Mesenchymal stem cell (in vitro differentiated cells and primary cell): ENCODE measurements at regions not wholly inside any gene's neighbourhood (a gene's known extent, or its start where the extent isn't known, plus 50 kb on each side); places are given as distances from the start of the nearest gene placed in this dataset.
A peak's percentile ranks its signal among the peaks of the same experiment; 100 is the strongest.

Experiments used
- DNase-seq: peaks from one replicate; pipeline ENCODE4 v3.0.0-alpha.2; 2013
- H2AFZ ChIP-seq: one replicate; pipeline ENCODE4 v1.6.1; 2013; ENCODE audit warnings: low read depth, mild to moderate bottlenecking, control low read depth, inconsistent platforms, low read length, moderate library complexity
- H2AK5ac ChIP-seq: 2 replicates; pipeline ENCODE4 v1.6.1; 2013; ENCODE audit warnings: low read length, moderate library complexity, mild to moderate bottlenecking, inconsistent platforms; ENCODE audit not compliant: severe bottlenecking
- H2BK120ac ChIP-seq: one replicate; pipeline ENCODE4 v1.6.1; 2013; ENCODE audit warnings: low read depth, mild to moderate bottlenecking, inconsistent platforms, low read length, moderate library complexity
- H2BK12ac ChIP-seq, 2 experiments: one replicate each; pipeline ENCODE4 v1.6.1; 2013; ENCODE audit warnings: inconsistent platforms in 2 of 2, low read length in 2 of 2, mild to moderate bottlenecking in 2 of 2, moderate library complexity in 2 of 2, control low read depth in 1 of 2
- H2BK15ac ChIP-seq: one replicate; pipeline ENCODE4 v1.6.1; 2013; ENCODE audit warnings: mild to moderate bottlenecking, low read depth, inconsistent platforms; ENCODE audit not compliant: poor library complexity, severe bottlenecking
- H2BK5ac ChIP-seq: 2 replicates; pipeline ENCODE4 v1.6.1; 2013; ENCODE audit warnings: low read depth, mild to moderate bottlenecking, low read length, control low read depth, inconsistent platforms; ENCODE audit not compliant: poor library complexity, severe bottlenecking
- H3K14ac ChIP-seq, 2 experiments: one replicate each; pipeline ENCODE4 v1.6.1; 2013; ENCODE audit warnings: inconsistent platforms in 2 of 2, low read length in 2 of 2, control low read depth in 1 of 2, mild to moderate bottlenecking in 1 of 2, moderate library complexity in 1 of 2
- H3K18ac ChIP-seq, 2 experiments: one replicate each; pipeline ENCODE4 v1.6.1; 2013; ENCODE audit warnings: inconsistent platforms in 2 of 2, low read length in 2 of 2, control low read depth in 1 of 2, low read depth in 1 of 2, mild to moderate bottlenecking in 1 of 2
- H3K23ac ChIP-seq, 2 experiments: one replicate each; pipeline ENCODE4 v1.6.1; 2013; ENCODE audit warnings: inconsistent platforms in 2 of 2, low read length in 2 of 2, mild to moderate bottlenecking in 2 of 2, moderate library complexity in 2 of 2, control low read depth in 1 of 2
- H3K27ac ChIP-seq: 2 replicates; pipeline ENCODE4 v1.5.1; 2013; ENCODE audit warnings: mild to moderate bottlenecking, moderate library complexity, low read length, control low read depth, inconsistent platforms; ENCODE audit not compliant: poor library complexity, severe bottlenecking
- H3K27me3 ChIP-seq, 2 experiments: 2 replicates each; pipeline versions ENCODE4 v1.6.1 to v1.7.0; 2013; ENCODE audit warnings: low read length in 2 of 2, mild to moderate bottlenecking in 2 of 2, moderate library complexity in 2 of 2, control low read depth in 1 of 2, inconsistent platforms in 1 of 2; ENCODE audit not compliant: control insufficient read depth in 1 of 2, insufficient read depth in 1 of 2
- H3K36me3 ChIP-seq, 2 experiments: 2 replicates each; pipeline versions ENCODE4 v1.6.1 to v1.7.0; 2013; ENCODE audit warnings: low read length in 2 of 2, control low read depth in 1 of 2, inconsistent platforms in 1 of 2, low read depth in 1 of 2, mild to moderate bottlenecking in 1 of 2; ENCODE audit not compliant: insufficient read depth in 2 of 2, control insufficient read depth in 1 of 2
- H3K4ac ChIP-seq, 2 experiments: one replicate each; pipeline ENCODE4 v1.6.1; 2013; ENCODE audit warnings: inconsistent platforms in 2 of 2, low read length in 2 of 2, mild to moderate bottlenecking in 2 of 2, moderate library complexity in 2 of 2, control low read depth in 1 of 2, low read depth in 1 of 2
- H3K4me1 ChIP-seq: 2 replicates; pipeline ENCODE4 v1.6.1; 2013; ENCODE audit warnings: low read depth, low read length, control low read depth; ENCODE audit not compliant: control insufficient read depth, insufficient read depth
- H3K4me2 ChIP-seq: 2 replicates; pipeline ENCODE4 v1.6.1; 2013; ENCODE audit warnings: low read length, mild to moderate bottlenecking, inconsistent platforms; ENCODE audit not compliant: poor library complexity, severe bottlenecking
- H3K4me3 ChIP-seq, 2 experiments: 2 replicates each; pipeline versions ENCODE4 v1.5.1 to v1.7.0; 2013; ENCODE audit warnings: low read length in 2 of 2, mild to moderate bottlenecking in 2 of 2, control low read depth in 1 of 2, low read depth in 1 of 2; ENCODE audit not compliant: insufficient read depth in 1 of 2
- H3K79me1 ChIP-seq: replicated peaks from 2 replicates; pipeline ENCODE4 v1.6.1; 2013; ENCODE audit warnings: mild to moderate bottlenecking, control low read depth, low read length, inconsistent platforms; ENCODE audit not compliant: poor library complexity, severe bottlenecking
- H3K9ac ChIP-seq: 2 replicates; pipeline ENCODE4 v1.7.0; 2013; ENCODE audit warnings: mild to moderate bottlenecking, low read length, moderate library complexity
- H3K9me3 ChIP-seq: 2 replicates; pipeline ENCODE4 v1.7.0; 2013; ENCODE audit warnings: mild to moderate bottlenecking, low read length; ENCODE audit not compliant: control insufficient read depth
- H4K8ac ChIP-seq: one replicate; pipeline ENCODE4 v1.6.1; 2013; ENCODE audit warnings: inconsistent platforms, mild to moderate bottlenecking, low read length, moderate library complexity
- H4K91ac ChIP-seq: one replicate; pipeline ENCODE4 v1.6.1; 2013; ENCODE audit warnings: mild to moderate bottlenecking, low read length, inconsistent platforms
- WGBS: methylation state at CpG from one replicate; pipeline ENCODE4 v1.1.7; 2013; ENCODE audit warnings: mixed read lengths; 5-methylcytosine and 5-hydroxymethylcytosine counted together

DNA sequence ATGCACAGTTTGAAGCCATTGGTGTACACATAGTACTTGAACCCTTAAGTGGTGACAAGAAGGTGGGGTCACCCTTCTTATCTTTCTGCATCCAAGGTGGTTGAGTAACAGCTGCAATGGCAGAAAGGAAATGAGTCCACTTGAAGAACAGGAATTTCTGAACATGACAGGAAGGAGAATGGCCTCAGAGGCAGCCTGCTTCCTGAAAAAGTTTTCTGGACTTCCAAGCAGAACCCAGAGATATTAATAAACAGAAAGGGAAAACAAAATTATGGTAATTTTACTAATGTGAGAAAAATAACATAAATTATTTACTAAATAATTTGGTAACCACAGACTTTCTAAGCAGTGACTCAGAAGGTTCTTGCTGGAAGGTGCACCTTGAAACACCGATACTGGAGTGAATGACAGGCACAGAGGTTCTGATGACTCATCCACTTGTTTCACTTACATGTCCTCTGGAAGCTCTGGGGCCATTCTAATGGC, 119.9 kb upstream of the HS3ST1 start:
- Histone ChIP-seq H3K27ac (no peak overlapping the region), H2BK15ac (no peak overlapping the region), H3K4ac (no peak overlapping the region), H2BK120ac (no peak overlapping the region), H3K36me3 (no peaks in the 10 kb centered on the region), H3K9me3 (no peaks in the 10 kb centered on the region), H4K91ac (no peak overlapping the region), H4K8ac (no peak overlapping the region), H3K9ac (no peak overlapping the region), H3K23ac (no peak overlapping the region), H2BK5ac (no peak overlapping the region), H3K14ac (no peak overlapping the region), H3K18ac (peak overlapping the region in 1 of 2 experiments; percentile 52), H2AFZ (no peak overlapping the region), H3K27me3 (no peaks in the 10 kb centered on the region), H2BK12ac (no peak overlapping the region), H3K4me1 (peaks cover 3% of the 10 kb centered on the region), H2AK5ac (peak overlapping the region; percentile 37), H3K4me3 (no peak overlapping the region), H3K4me2 (no peak overlapping the region), H3K79me1 (no peaks in the 10 kb centered on the region)
- WGBS = 10% methylated on average over 1 of the region's 1 CpG
- DNase-seq = peak; percentile 31

DNA sequence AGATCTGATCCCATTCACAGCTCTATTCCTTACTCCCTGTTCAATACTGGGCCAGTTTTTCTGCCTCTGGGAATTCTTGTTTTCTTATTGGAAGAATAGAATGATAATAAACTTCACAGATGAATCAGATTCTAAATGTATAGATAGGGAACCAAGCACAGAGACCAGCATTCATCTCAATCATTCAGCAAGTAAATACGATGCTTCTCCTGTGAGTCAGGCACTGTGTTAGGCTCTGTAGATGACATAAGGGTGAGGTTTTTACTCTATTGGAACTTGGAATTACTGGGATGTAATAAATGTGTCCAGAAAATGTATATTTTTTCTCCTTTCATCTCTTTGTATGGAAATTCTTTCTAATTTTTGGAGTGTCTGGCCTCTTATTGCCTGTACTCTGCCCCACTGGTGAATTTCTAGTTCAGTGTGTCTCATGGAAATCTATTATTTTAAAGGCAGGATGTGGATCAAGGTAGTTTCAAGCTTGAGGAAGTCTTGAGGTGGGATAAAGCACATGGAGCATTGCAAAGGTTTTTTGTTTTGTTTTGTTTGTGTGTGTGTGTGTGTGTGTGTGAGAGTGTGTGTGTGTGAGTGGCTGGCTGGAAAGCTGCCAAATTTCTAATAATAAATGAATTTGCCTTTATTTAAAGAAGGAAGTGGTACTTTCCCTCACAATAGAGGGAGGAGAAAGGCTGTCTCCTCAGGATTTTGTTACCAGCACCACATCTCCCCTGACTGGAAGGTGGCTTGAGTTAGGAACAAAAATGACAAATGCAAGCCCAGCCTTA, 117.9 kb upstream of the HS3ST1 start:
- Histone ChIP-seq H3K79me1 (no peaks in the 10 kb centered on the region), H2BK15ac (no peak overlapping the region), H3K9ac (no peak overlapping the region), H3K4me1 (peaks cover 3% of the 10 kb centered on the region), H4K91ac (no peak overlapping the region), H2AK5ac (no peak overlapping the region), H3K4me3 (no peak overlapping the region), H3K23ac (no peak overlapping the region), H3K36me3 (no peaks in the 10 kb centered on the region), H2BK12ac (no peak overlapping the region), H2AFZ (no peak overlapping the region), H3K9me3 (no peaks in the 10 kb centered on the region), H3K4ac (no peak overlapping the region), H3K4me2 (no peak overlapping the region), H3K27me3 (no peaks in the 10 kb centered on the region), H3K14ac (no peak overlapping the region), H3K18ac (no peak overlapping the region), H2BK120ac (no peak overlapping the region), H4K8ac (no peak overlapping the region), H2BK5ac (no peak overlapping the region), H3K27ac (no peak overlapping the region)
- no peak for DNase-seq
- WGBS = 100% methylated on average over 1 of the region's 1 CpG

GRCh38 chr4:11545651-11546050, 117.0 kb upstream of the HS3ST1 start:
- H2BK120ac ChIP-seq = no peak overlapping the region
- no peak overlapping the region for H4K8ac ChIP-seq
- no peak overlapping the region for H3K27ac ChIP-seq
- WGBS = 95% methylated on average over 3 of the region's 3 CpGs
- H3K4me2 ChIP-seq = no peak overlapping the region
- DNase-seq = no peak
- no peak overlapping the region for H3K14ac ChIP-seq
- H2BK15ac ChIP-seq = no peak overlapping the region
- H3K23ac ChIP-seq = no peak overlapping the region
- H3K4me3 ChIP-seq = no peak overlapping the region
- H3K4me1 ChIP-seq = peaks cover 3% of the 10 kb centered on the region
- H2BK12ac ChIP-seq = no peak overlapping the region
- H3K4ac ChIP-seq = no peak overlapping the region
- H3K27me3 ChIP-seq = no peaks in the 10 kb centered on the region
- no peak overlapping the region for H2AFZ ChIP-seq
- no peaks in the 10 kb centered on the region for H3K79me1 ChIP-seq
- H3K9me3 ChIP-seq = no peaks in the 10 kb centered on the region
- H4K91ac ChIP-seq = no peak overlapping the region
- no peak overlapping the region for H3K9ac ChIP-seq
- no peaks in the 10 kb centered on the region for H3K36me3 ChIP-seq
- H3K18ac ChIP-seq = no peak overlapping the region
- no peak overlapping the region for H2BK5ac ChIP-seq
- no peak overlapping the region for H2AK5ac ChIP-seq

GRCh38 chr4:11544211-11544610, 115.5 kb upstream of the HS3ST1 start:
- Histone ChIP-seq H3K23ac (no peak overlapping the region), H3K27ac (no peak overlapping the region), H3K4ac (no peak overlapping the region)

More at GRCh38 chr4:11544211-11544610, 115.5 kb upstream of the HS3ST1 start:
- Histone ChIP-seq H3K4me2 (no peak overlapping the region), H3K18ac (no peak overlapping the region), H2BK120ac (no peak overlapping the region), H3K9me3 (no peaks in the 10 kb centered on the region), H3K14ac (no peak overlapping the region), H2AK5ac (no peak overlapping the region), H3K36me3 (no peaks in the 10 kb centered on the region), H4K91ac (no peak overlapping the region), H3K4me1 (peaks cover 3% of the 10 kb centered on the region), H2BK15ac (no peak overlapping the region), H3K9ac (no peak overlapping the region), H2BK5ac (no peak overlapping the region), H3K79me1 (no peaks in the 10 kb centered on the region), H2BK12ac (no peak overlapping the region), H2AFZ (no peak overlapping the region), H3K4me3 (no peak overlapping the region), H4K8ac (no peak overlapping the region), H3K27me3 (no peaks in the 10 kb centered on the region)
- no peak for DNase-seq
